Heart right ventricle (tissue), 16 donors: ENCODE measurements at regions not wholly inside any gene's neighbourhood (a gene's known extent, or its start where the extent isn't known, plus 50 kb on each side); places are given as distances from the start of the nearest gene placed in this dataset.

Experiments used
- ATAC-seq, 8 donors: fragments of 200-7000 bp; cut with Tn5 transposase; one replicate each; pipeline ENCODE4 v1.9.1; 2020; ENCODE audit warnings: mild to moderate bottlenecking in 8 of 8, moderate library complexity in 8 of 8, moderate number of reproducible peaks in 1 of 8
- DNase-seq, 2 donors: peaks; one replicate each; pipeline ENCODE4 v3.0.0-alpha.2; 2020
- H3K27ac ChIP-seq, 10 donors: fragments of 200-600 bp; sonication (generic) in 2 of 10; one replicate each; pipeline versions ENCODE4 v1.5.0 to v1.8.0; 2020 to 2022; ENCODE audit warnings: mild to moderate bottlenecking in 3 of 10
- H3K27me3 ChIP-seq, 7 donors: fragments of 200-600 bp; one replicate each; pipeline ENCODE4 v1.8.0; 2021 to 2022; ENCODE audit warnings: mild to moderate bottlenecking in 2 of 7
- H3K36me3 ChIP-seq, 9 donors: fragments of 200-600 bp; sonication (generic) in 1 of 9; one replicate each; pipeline versions ENCODE4 v1.5.0 to v1.8.0; 2020 to 2022; ENCODE audit warnings: mild to moderate bottlenecking in 2 of 9
- H3K4me1 ChIP-seq, 9 donors: fragments of 200-600 bp; sonication (generic) in 1 of 9; one replicate each; pipeline versions ENCODE4 v1.5.0 to v1.8.0; 2020 to 2022; ENCODE audit warnings: mild to moderate bottlenecking in 4 of 9
- H3K4me3 ChIP-seq, 10 donors: fragments of 200-600 bp; sonication (generic) in 2 of 10; one replicate each; pipeline versions ENCODE4 v1.5.0 to v1.8.0; 2020 to 2022; ENCODE audit warnings: mild to moderate bottlenecking in 7 of 10, moderate library complexity in 2 of 10
- H3K9me3 ChIP-seq, 11 donors: fragments of 200-600 bp in 10 of 11; sonication (generic) in 2 of 11; one replicate each; pipeline versions ENCODE4 v1.5.0 to v1.8.0; 2013 to 2022; ENCODE audit warnings: mild to moderate bottlenecking in 2 of 11, control low read depth in 1 of 11, moderate library complexity in 1 of 11
- CTCF ChIP-seq, 9 donors: fragments of 200-600 bp; sonication (generic) in 2 of 9; IDR thresholded peaks; one replicate each; pipeline versions ENCODE4 v1.5.0 to v1.8.0; 2021 to 2022; ENCODE audit warnings: antibody characterized with exemption in 9 of 9, mild to moderate bottlenecking in 5 of 9, moderate library complexity in 1 of 9
- WGBS, 2 donors: extraction: QIAGEN DNeasy Blood & Tissue Kit; methylation state at CpG; one replicate each; pipeline ENCODE4 v1.1.7; 2013; ENCODE audit warnings: inconsistent platforms in 1 of 2; 5-methylcytosine and 5-hydroxymethylcytosine counted together
- intact Hi-C, 10 donors: fragments of 100-400 bp; cut with DNase I; formaldehyde crosslinking; loops; one replicate each; pipeline versions ENCODE4 v1.11.1 to v1.14.2; 2022
- donor health status: Arrhythmogenic right ventricular cardiomyopathy.
- donor health status: ischemic (EF 13 %, LVEDD 7.1; RV severe dilation, severe dysfunction).
- donor health status: healthy with polysubstance abuse.
- donor health status: DM: no; HTN: yes; CAD: no.
- donor health status: DM: no; HTN: no; CAD: no.
- donor health status: ischemic (EF 25% LVEDD 6.9; RV normal size, moderate dysfunction).
- donor health status: ischemic (EF 25% LVEDD 5.7; RV mildly dilated, moderate dysfunction).
- donor health status: healthy.
- donor health status: DM: yes; HTN: yes; CAD: no.
- donor health status: Ischemic cardiomyopathy.
- donor health status: ischemic (EF 35%, LVEDD 5.7; RV mildly dilated, moderate dysfunction).
- donor health status: nonischemic (EF 11% LVEDD 7.7; RV severe dilation, severe dysfunction).
- donor health status: DM: yes; HTN: yes; CAD: no.
- donor health status: PGD.
- donor health status: ischemic (EF 29% LVEDD 5.4; RV normal size, mild dysfunction).
- donor health status: nonischemic (EF 23%, LVEDD 6.1; RV moderate dilation, normal function).

DNA sequence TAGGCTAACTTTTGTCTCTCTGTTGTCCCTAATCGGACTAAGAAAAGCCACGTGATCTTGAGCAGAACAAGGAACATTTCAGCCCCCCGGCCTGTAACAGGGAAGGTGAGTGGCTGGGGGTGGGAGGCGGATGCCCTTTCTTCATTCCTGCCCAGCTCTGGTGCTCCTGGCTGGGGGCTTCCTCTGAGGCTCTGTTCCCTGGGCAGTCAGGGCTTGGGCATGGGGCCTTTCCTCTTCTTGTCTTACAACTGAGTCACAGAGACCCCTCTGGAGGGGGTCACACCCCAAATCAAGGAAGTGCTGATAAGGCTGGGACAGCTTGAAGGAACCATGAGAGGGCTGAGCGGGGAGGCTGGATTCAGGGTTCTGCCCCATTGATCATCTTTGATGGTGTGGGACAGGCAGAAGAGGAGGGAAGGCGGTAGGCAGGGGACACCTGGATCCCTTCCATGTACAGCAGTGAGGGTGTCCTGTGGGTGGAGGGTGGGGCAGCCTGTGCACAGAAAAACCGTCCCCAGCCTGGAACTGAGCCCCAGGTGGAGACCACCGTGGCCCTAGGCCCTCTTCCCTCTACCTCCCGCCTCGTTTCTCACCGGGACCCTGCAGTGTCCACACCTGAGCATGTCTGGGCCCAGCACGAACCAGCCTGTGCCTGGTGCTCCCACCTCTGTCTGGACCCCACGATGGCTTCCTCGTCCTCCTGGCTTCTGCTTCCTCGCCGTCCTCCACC lies 257.7 kb upstream of the IRX1 start:
- Histone ChIP-seq H3K4me1 (no peaks in the 10 kb centered on the region), H3K36me3 (no peaks in the 10 kb centered on the region), H3K4me3 (no peak overlapping the region), H3K27me3 (peaks cover 0 to 5% (median 0%) of the 10 kb centered on the region in 7 donors), H3K9me3 (no peaks in the 10 kb centered on the region), H3K27ac (no peak overlapping the region)
- no peak for ATAC-seq
- 82% methylated on average over 16 of the region's 16 CpGs for WGBS, 2 donors
- DNase-seq = no peak
- TF ChIP-seq CTCF (IDR thresholded peaks at IDR 0.05) = no peak
- intact Hi-C loops = no loop called here

DNA sequence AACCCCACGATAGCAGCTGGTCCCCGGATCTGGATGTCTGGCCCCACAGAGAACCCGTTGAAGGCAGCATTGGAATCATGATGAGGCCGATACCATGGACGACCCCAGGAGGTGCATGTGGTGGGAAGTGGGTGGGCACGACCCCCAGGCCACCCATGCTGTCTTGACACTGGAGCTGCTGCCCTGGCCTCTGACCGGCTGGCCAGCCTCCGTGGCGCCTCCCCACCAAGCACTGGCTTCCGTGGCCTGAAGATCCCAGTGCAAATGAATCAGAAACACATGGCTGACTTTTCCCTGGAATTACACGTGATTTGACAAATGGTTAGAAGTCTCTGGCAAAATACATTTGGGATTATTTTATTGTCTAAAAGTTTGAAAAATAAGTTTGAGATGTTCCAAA lies 259.0 kb upstream of the IRX1 start:
- no peak overlapping the region for H3K27ac ChIP-seq
- H3K36me3 ChIP-seq = no peaks in the 10 kb centered on the region
- H3K27me3 ChIP-seq = peaks cover 0 to 5% (median 0%) of the 10 kb centered on the region in 7 donors
- WGBS, 2 donors = 72 to 81% methylated on average over 11 of the region's 11 CpGs
- H3K4me1 ChIP-seq = no peaks in the 10 kb centered on the region
- ATAC-seq = no peak
- no peak for TF ChIP-seq CTCF (IDR thresholded peaks at IDR 0.05)
- intact Hi-C loops = no loop called here
- DNase-seq = no peak
- H3K9me3 ChIP-seq = no peaks in the 10 kb centered on the region
- no peak overlapping the region for H3K4me3 ChIP-seq

GRCh38 chr5:3335301-3335700 lies 260.3 kb upstream of the IRX1 start:
- peaks cover 0 to 5% (median 0%) of the 10 kb centered on the region in 7 donors for H3K27me3 ChIP-seq
- no peaks in the 10 kb centered on the region for H3K9me3 ChIP-seq
- intact Hi-C loops = no loop called here
- TF ChIP-seq CTCF (IDR thresholded peaks at IDR 0.05) = no peak
- DNase-seq (no peak), ATAC-seq (no peak)
- no peak overlapping the region for H3K4me3 ChIP-seq
- H3K4me1 ChIP-seq = no peaks in the 10 kb centered on the region
- 82 to 83% methylated on average over 12 of the region's 12 CpGs for WGBS, 2 donors
- no peaks in the 10 kb centered on the region for H3K36me3 ChIP-seq
- H3K27ac ChIP-seq = no peak overlapping the region

DNA sequence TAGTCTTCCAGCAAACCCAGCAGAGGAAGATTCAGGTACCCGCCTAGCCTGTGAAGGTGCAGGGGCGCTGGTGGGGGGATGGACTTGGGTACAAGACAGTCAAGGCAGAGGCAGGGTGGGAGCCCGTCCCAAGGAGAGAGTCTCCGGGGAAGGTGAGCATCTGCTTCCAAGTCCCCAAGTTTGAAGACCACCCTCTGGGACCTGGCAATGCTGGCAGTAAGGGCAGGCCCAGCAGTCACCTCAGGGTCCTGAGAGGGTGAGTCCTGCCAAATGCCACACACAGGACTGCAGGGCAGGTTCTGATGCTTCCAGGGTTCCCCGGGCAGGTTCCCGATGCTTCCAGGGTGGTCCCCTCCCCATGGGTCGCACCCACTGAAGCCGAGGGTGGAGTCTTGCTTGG lies 261.8 kb upstream of the IRX1 start:
- ATAC-seq = no peak
- no peak for TF ChIP-seq CTCF (IDR thresholded peaks at IDR 0.05)
- WGBS, 2 donors = 76 to 92% methylated on average over 8 of the region's 8 CpGs
- no peaks in the 10 kb centered on the region for H3K9me3 ChIP-seq
- no peak for DNase-seq
- H3K4me1 ChIP-seq = no peaks in the 10 kb centered on the region
- no peaks in the 10 kb centered on the region for H3K36me3 ChIP-seq
- H3K4me3 ChIP-seq = no peak overlapping the region
- intact Hi-C loops = no loop called here
- peaks cover 0 to 5% (median 0%) of the 10 kb centered on the region in 7 donors for H3K27me3 ChIP-seq
- H3K27ac ChIP-seq = no peak overlapping the region
